Endothelial cell of umbilical vein (primary cell): ENCODE measurements at regions not wholly inside any gene's neighbourhood (a gene's known extent, or its start where the extent isn't known, plus 50 kb on each side); places are given as distances from the start of the nearest gene placed in this dataset.

Experiments used
- BruUV-seq: library from RNA; stranded (reverse); fragments of 400-500 nt; replicated peaks from 2 replicates; lab custom pipeline; 2021; lab: Mats Ljungman, UMichigan
- CTCF ChIA-PET: fragments of 300-600, 350-600 bp; sonication (Branson Sonifier 250); formaldehyde crosslinking; loops from one replicate; lab custom pipeline; 2021; ENCODE audit warnings: antibody characterized with exemption, inconsistent platforms; lab: Charles Lee
- POLR2A ChIA-PET: fragments of 300-600, 350-600 bp; sonication (Branson Sonifier 250); formaldehyde crosslinking; loops from one replicate; lab custom pipeline; 2021; ENCODE audit warnings: antibody characterized with exemption, inconsistent platforms; lab: Charles Lee
- DNase-seq: peaks from one replicate; pipeline ENCODE4 v3.0.0-alpha.2; 2011; ENCODE audit warnings: low read depth, low spot score
- FAIRE-seq: peaks from 2 replicates; lab custom pipeline; 2011; peaks lifted over from hg19 to GRCh38; lab: Jason Lieb, UNC
- H2AFZ ChIP-seq: 2 replicates; pipeline ENCODE4 v1.6.0; 2012; ENCODE audit warnings: low read depth, low read length, control low read depth, inconsistent platforms
- H3K27ac ChIP-seq: 2 replicates; pipeline ENCODE4 v1.5.1; 2011; ENCODE audit warnings: low read depth, mild to moderate bottlenecking, control low read depth, low read length, moderate library complexity; ENCODE audit not compliant: insufficient read depth
- H3K27me3 ChIP-seq, 2 experiments: 2 replicates each; pipeline versions ENCODE4 v1.6.0 to v1.6.1; 2011; ENCODE audit warnings: low read length in 2 of 2, mixed read lengths in 1 of 2; ENCODE audit not compliant: control insufficient read depth in 2 of 2, insufficient read depth in 2 of 2
- H3K36me3 ChIP-seq, 2 experiments: 2 replicates in 1 of 2; 3 replicates in 1 of 2; pipeline ENCODE4 v1.5.1; 2011; ENCODE audit warnings: low read length in 2 of 2, mild to moderate bottlenecking in 1 of 2, moderate library complexity in 1 of 2; ENCODE audit not compliant: control insufficient read depth in 2 of 2, insufficient read depth in 2 of 2; ENCODE audit errors: extremely low read depth in 1 of 2
- H3K4me1 ChIP-seq: 3 replicates; pipeline ENCODE4 v1.5.1; 2011; ENCODE audit warnings: mild to moderate bottlenecking, low read length; ENCODE audit not compliant: control insufficient read depth, insufficient read depth; ENCODE audit errors: extremely low read depth
- H3K4me2 ChIP-seq: 2 replicates; pipeline ENCODE4 v1.6.1; 2011; ENCODE audit warnings: low read length, control low read depth, mixed read lengths; ENCODE audit not compliant: insufficient read depth
- H3K4me3 ChIP-seq, 3 experiments: fragments of 200-600 bp in 1 of 3; sonication (generic), shearing (Covaris generic) in 1 of 3; replicated peaks in 1 of 3; 2 replicates each; pipeline ENCODE4 v1.5.1; 2011 to 2016; ENCODE audit warnings: control low read depth in 3 of 3, low read length in 3 of 3, mild to moderate bottlenecking in 2 of 3, inconsistent platforms in 1 of 3, low read depth in 1 of 3, moderate library complexity in 1 of 3; ENCODE audit not compliant: insufficient read depth in 1 of 3
- H3K79me2 ChIP-seq: 2 replicates; pipeline ENCODE4 v1.6.0; 2012; ENCODE audit warnings: low read length, inconsistent platforms; ENCODE audit not compliant: control insufficient read depth, insufficient read depth
- H3K9ac ChIP-seq: replicated peaks from 2 replicates; pipeline ENCODE3; 2011; ENCODE audit warnings: low read length, control low read depth; ENCODE audit not compliant: insufficient read depth; ENCODE audit errors: extremely low read depth
- H3K9me1 ChIP-seq: replicated peaks from 3 replicates; pipeline ENCODE4 v1.6.0; 2011; ENCODE audit warnings: mild to moderate bottlenecking, low read length; ENCODE audit not compliant: control insufficient read depth, insufficient read depth; ENCODE audit errors: extremely low read depth
- H3K9me3 ChIP-seq: replicated peaks from 2 replicates; pipeline ENCODE4 v1.5.1; 2012; ENCODE audit warnings: low read length, inconsistent platforms; ENCODE audit not compliant: control insufficient read depth, insufficient read depth
- H4K20me1 ChIP-seq: replicated peaks from 2 replicates; pipeline ENCODE3; 2011; ENCODE audit warnings: mild to moderate bottlenecking, low read length; ENCODE audit not compliant: control insufficient read depth, insufficient read depth; ENCODE audit errors: extremely low read depth
- EZH2 ChIP-seq: IDR thresholded peaks from 2 replicates; pipeline ENCODE4 v1.6.1; 2012; ENCODE audit warnings: borderline replicate concordance, low read depth, mild to moderate bottlenecking, moderate library complexity, low read length, inconsistent platforms; ENCODE audit not compliant: severe bottlenecking
- FOS ChIP-seq: IDR thresholded peaks from 2 replicates; pipeline ENCODE4 v1.6.1; 2011; ENCODE audit warnings: mild to moderate bottlenecking, low read length, moderate library complexity, borderline replicate concordance; ENCODE audit not compliant: insufficient read depth
- GATA2 ChIP-seq: IDR thresholded peaks from 2 replicates; pipeline ENCODE4 v1.7.0; 2011; ENCODE audit warnings: low read depth, mild to moderate bottlenecking, moderate library complexity, mixed read lengths, low read length; ENCODE audit not compliant: insufficient read length, insufficient read depth
- JUN ChIP-seq: IDR thresholded peaks from 2 replicates; pipeline ENCODE4 v1.6.1; 2011; ENCODE audit warnings: borderline replicate concordance, low read depth; ENCODE audit not compliant: insufficient read length, insufficient read depth
- MYC ChIP-seq: IDR thresholded peaks from one replicate; pipeline ENCODE4 v1.6.1; 2011; ENCODE audit warnings: mild to moderate bottlenecking, low read depth, low read length
- POLR2A ChIP-seq: IDR thresholded peaks from 2 replicates; pipeline ENCODE4 v1.6.1; 2012; ENCODE audit warnings: low read depth, mild to moderate bottlenecking, control low read depth, low read length
- POLR2AphosphoS5 ChIP-seq: IDR thresholded peaks from 2 replicates; pipeline ENCODE4 v1.6.1; 2012; ENCODE audit warnings: low read depth, mild to moderate bottlenecking, control low read depth, low read length, moderate library complexity; ENCODE audit not compliant: insufficient read depth
- dilution Hi-C: fragments of 300-500 bp; cut with MboI; formaldehyde crosslinking; loops from one replicate; pipeline ENCODE4 v1.15.0; 2019; ENCODE audit warnings: low sequenced_read_pairs; ENCODE audit not compliant: extremely low pct_ligation_motif_present
- intact Hi-C: fragments of 100-400 bp; cut with micrococcal nuclease; formaldehyde crosslinking; loops from one replicate; pipeline ENCODE4 v1.10.0; 2022
- TF ChIP-seq, protein P1 (sequence below): IDR thresholded peaks from 2 replicates; pipeline ENCODE4 v1.6.1; 2011; ENCODE audit not compliant: insufficient read depth, insufficient read length
- TF ChIP-seq, protein P2 (sequence below), 2 donors: IDR thresholded peaks; 1 replicate in 1 of 2; 2 replicates in 1 of 2; pipeline ENCODE4 v1.5.1; 2011; ENCODE audit warnings: low read length in 2 of 2, mild to moderate bottlenecking in 2 of 2, moderate library complexity in 2 of 2, control low read depth in 1 of 2, inconsistent platforms in 1 of 2, low read depth in 1 of 2; ENCODE audit not compliant: insufficient read depth in 1 of 2; ENCODE audit errors: extremely low read depth in 1 of 2

DNA sequence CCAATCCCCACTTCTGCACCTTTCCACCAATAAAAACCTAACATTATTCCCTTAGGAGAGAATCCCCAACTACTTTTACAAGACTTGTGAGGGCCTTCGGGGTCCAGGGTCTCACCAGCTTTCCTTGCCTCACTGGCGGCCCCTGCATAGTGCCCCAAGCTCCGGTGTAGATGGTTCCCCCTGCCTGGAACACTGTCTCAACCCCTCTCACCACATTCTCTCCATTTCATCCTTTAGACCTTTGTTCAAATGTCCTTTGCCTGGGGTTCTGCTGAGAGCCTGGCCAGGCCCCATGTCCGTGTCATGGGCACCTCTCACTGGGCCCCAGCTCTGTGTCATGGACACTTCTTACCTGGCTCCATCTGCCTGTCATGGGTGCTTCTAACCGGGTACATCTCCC is 64.5 kb upstream of the SORCS3 start:
- Histone ChIP-seq H3K4me1 (no peaks in the 10 kb centered on the region), H4K20me1 (no peaks in the 10 kb centered on the region), H3K79me2 (no peaks in the 10 kb centered on the region), H3K9me3 (no peaks in the 10 kb centered on the region), H3K36me3 (no peaks in the 10 kb centered on the region), H3K9ac (no peak overlapping the region), H3K27ac (no peak overlapping the region), H3K4me3 (no peak overlapping the region), H3K4me2 (no peak overlapping the region), H3K9me1 (no peaks in the 10 kb centered on the region), H2AFZ (no peak overlapping the region), H3K27me3 (no peaks in the 10 kb centered on the region)
- TF ChIP-seq EZH2 (no peak), POLR2A (no peak), POLR2AphosphoS5 (no peak), GATA2 (no peak), JUN (no peak), MYC (no peak), FOS (no peak)
- TF ChIP-seq, protein P1, sequence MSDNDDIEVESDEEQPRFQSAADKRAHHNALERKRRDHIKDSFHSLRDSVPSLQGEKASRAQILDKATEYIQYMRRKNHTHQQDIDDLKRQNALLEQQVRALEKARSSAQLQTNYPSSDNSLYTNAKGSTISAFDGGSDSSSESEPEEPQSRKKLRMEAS = no peak
- TF ChIP-seq, protein P2, sequence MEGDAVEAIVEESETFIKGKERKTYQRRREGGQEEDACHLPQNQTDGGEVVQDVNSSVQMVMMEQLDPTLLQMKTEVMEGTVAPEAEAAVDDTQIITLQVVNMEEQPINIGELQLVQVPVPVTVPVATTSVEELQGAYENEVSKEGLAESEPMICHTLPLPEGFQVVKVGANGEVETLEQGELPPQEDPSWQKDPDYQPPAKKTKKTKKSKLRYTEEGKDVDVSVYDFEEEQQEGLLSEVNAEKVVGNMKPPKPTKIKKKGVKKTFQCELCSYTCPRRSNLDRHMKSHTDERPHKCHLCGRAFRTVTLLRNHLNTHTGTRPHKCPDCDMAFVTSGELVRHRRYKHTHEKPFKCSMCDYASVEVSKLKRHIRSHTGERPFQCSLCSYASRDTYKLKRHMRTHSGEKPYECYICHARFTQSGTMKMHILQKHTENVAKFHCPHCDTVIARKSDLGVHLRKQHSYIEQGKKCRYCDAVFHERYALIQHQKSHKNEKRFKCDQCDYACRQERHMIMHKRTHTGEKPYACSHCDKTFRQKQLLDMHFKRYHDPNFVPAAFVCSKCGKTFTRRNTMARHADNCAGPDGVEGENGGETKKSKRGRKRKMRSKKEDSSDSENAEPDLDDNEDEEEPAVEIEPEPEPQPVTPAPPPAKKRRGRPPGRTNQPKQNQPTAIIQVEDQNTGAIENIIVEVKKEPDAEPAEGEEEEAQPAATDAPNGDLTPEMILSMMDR (IDR thresholded peaks at IDR 0.05; ENCODE audit: extremely low read depth in 1 of 2, insufficient read depth in 1 of 2, low read depth in 1 of 2, low read length in 2 of 2) = no peak
- intact Hi-C loops (no loop called here), dilution Hi-C loops (no loop called here)
- BruUV-seq = no TSS peak
- POLR2A ChIA-PET = no interaction called here
- no peak for FAIRE-seq
- CTCF ChIA-PET = no interaction called here
- DNase-seq = no peak
